ENCODE measurements at regions not wholly inside any gene's neighbourhood (a gene's known extent, or its start where the extent isn't known, plus 50 kb on each side); places are given as distances from the start of the nearest gene placed in this dataset.
"Not testable (repeated sequence)": the region's sequence is repeated elsewhere in the genome, so short reads cannot be mapped to it uniquely, and the experiment has no call there.

DNA sequence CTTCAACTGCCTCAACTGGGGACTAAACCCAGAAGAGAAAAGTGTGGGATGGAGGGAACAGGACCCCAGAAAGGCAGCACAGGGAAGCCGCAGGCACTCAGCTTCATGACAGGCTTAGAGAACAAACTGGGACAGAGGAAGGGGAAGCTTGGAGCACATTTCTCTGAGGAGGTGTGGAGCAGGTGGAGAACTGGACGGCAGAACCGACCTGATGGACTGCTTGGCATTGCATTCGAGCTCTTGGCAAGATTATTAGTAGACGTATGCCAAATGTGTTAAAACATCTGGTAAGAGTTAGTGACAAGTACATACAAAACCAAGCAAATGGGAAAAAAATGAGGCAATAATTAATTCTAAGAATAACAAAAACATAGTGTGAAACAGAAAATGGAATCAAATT is 335.7 kb downstream of the SFMBT2 start:
- no peak for TF ChIP-seq Cebpa-rat (IDR thresholded peaks at IDR 0.05)
- Histone ChIP-seq H3K27ac (no peak overlapping the region), H3K4me1 (peaks cover 15% of the 10 kb centered on the region)

DNA sequence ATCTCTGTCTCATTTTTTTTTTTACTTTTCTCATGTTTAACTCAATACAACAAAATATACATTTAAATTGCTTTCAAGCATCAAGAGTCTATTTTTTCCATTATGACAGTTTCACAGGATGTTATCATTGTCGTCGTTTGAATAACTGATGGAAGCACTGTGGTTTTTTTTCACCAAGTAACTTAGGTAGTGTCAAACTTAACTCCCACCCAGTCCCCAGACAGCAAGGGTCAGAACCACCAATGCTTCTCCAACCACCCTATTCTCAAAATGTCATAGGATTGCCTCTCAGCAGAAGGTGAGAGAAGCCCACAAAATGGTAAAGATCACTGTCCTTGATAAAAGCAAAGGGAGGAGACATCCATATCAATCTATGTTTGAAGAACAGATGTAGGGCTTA is 339.4 kb downstream of the SFMBT2 start:
- Histone ChIP-seq H3K4me1 (peaks cover 15% of the 10 kb centered on the region), H3K9ac (no peak overlapping the region)
- no peak for TF ChIP-seq Cebpa-rat (IDR thresholded peaks at IDR 0.05)

More for the DNA sequence above, 335.7 kb downstream of the SFMBT2 start:
- Histone ChIP-seq H3K4me3 (no peak overlapping the region), H4K20me1 (no peaks in the 10 kb centered on the region), H3K27me3 (no peaks in the 10 kb centered on the region), H3K36me3 (no peaks in the 10 kb centered on the region), H3K4me2 (no peak overlapping the region), H3K9me3 (peaks cover 25% of the 10 kb centered on the region), H3K9ac (no peak overlapping the region)

DNA sequence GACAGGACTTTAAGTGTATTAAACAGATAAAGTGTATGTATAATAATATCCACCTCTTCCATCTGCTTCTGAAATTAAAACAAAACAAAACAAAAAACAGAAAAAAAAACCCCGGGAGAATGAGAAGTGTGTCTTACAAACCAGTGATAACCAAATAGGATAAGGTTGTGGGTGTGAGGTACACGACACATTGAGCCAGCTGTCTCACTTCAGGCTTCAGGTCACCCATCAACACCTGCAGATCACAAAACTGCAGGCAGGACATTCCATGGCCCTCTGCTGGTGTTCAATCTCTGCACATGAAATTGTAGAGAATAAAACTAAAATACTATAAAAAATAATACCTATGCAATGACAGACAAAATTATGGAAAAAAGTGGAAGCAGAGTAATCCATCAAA is 339.9 kb downstream of the SFMBT2 start:
- H3K9me3 ChIP-seq = peaks cover 30% of the 10 kb centered on the region
- no peak overlapping the region for H3K27ac ChIP-seq
- no peak for TF ChIP-seq Cebpa-rat (IDR thresholded peaks at IDR 0.05)

More for the DNA sequence above, 339.4 kb downstream of the SFMBT2 start:
- Histone ChIP-seq H3K9me3 (peaks cover 30% of the 10 kb centered on the region), H3K4me3 (no peak overlapping the region), H3K36me3 (no peaks in the 10 kb centered on the region), H3K27me3 (no peaks in the 10 kb centered on the region), H3K27ac (no peak overlapping the region), H3K4me2 (peak overlapping the region; percentile 33; the same call in 1 of the 2 replicates), H4K20me1 (no peaks in the 10 kb centered on the region)

DNA sequence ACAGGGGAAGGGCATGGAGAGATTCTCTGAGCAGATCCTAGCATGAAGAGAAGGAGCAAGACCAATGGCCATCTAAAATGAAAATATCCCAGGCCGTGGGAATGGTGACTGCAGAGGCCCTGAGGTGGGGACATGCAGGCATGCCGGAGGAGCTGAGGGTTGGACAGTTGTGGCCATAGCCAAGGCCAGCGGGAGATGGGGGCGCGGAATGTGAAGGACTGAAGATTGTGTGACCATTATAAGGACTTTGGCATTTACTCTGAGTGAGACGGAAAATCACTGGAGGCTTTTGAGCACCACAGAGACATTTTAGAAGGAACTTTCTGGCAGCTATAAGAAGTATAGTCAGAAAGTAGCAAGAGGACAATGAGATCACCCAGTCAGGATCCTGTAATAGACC is 341.1 kb downstream of the SFMBT2 start:
- H3K36me3 ChIP-seq = no peaks in the 10 kb centered on the region
- H3K27me3 ChIP-seq = no peaks in the 10 kb centered on the region
- H3K4me1 ChIP-seq = peaks cover 15% of the 10 kb centered on the region
- no peak overlapping the region for H3K9ac ChIP-seq
- TF ChIP-seq Cebpa-rat (IDR thresholded peaks at IDR 0.05) = no peak
- H3K4me2 ChIP-seq = no peak overlapping the region
- no peaks in the 10 kb centered on the region for H4K20me1 ChIP-seq
- peaks cover 32% of the 10 kb centered on the region for H3K9me3 ChIP-seq
- no peak overlapping the region for H3K4me3 ChIP-seq
- no peak overlapping the region for H3K27ac ChIP-seq

More for the DNA sequence above, 339.9 kb downstream of the SFMBT2 start:
- no peaks in the 10 kb centered on the region for H3K36me3 ChIP-seq
- no peak overlapping the region for H3K4me2 ChIP-seq
- no peaks in the 10 kb centered on the region for H3K27me3 ChIP-seq
- H3K4me1 ChIP-seq = peaks cover 15% of the 10 kb centered on the region
- H3K4me3 ChIP-seq = no peak overlapping the region
- no peaks in the 10 kb centered on the region for H4K20me1 ChIP-seq
- no peak overlapping the region for H3K9ac ChIP-seq

DNA sequence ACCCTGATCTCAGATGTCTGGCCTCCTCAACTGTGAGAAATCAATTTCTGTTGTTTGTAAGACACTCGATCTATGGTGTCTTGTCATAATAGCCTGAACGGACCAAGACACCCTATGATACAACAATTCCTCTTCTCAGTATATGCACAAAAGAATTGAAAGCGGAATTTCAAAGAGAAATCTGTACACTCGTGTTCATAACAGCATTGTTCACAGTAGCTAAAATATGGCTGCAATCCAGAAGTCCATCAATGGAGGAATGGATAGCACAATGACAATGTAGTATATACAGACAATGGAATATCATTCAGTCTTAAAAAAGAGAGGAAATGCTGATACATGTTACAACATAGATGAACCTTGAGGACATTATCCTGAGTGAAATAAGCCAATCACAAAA is 354.6 kb downstream of the SFMBT2 start:
- no peaks in the 10 kb centered on the region for H4K20me1 ChIP-seq
- 0 out of 2 replicates have a peak, but pooled peaks cover 2% of the 10 kb centered on the region for H3K9me3 ChIP-seq
- no peak overlapping the region for H3K4me3 ChIP-seq
- TF ChIP-seq Cebpa-rat (IDR thresholded peaks at IDR 0.05) = no peak
- no peak overlapping the region for H3K27ac ChIP-seq
- H3K27me3 ChIP-seq = no peaks in the 10 kb centered on the region
- H3K4me2 ChIP-seq = no peak overlapping the region
- no peaks in the 10 kb centered on the region for H3K36me3 ChIP-seq
- H3K4me1 ChIP-seq = no peaks in the 10 kb centered on the region
- no peak overlapping the region for H3K9ac ChIP-seq

DNA sequence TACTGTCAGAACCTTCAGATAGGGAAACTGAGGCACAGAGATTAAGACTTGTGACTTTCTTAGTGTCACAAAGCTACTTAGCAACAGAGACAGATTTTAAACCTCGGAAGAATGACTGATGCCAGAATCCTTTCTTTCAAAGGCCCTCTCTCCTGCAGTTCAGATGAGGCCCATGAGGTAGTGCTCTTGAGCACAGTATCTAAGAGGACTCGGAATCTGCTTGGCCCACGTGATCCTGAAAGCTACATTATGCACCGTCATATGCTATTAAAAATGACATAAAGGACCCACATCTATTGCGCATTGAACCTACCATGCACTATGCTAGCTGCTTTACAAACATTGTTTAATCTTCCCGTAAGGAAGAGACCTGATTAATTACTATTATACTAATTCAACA is 355.9 kb downstream of the SFMBT2 start:
- Histone ChIP-seq H3K27ac (no peak overlapping the region), H3K4me2 (no peak overlapping the region), H3K9me3 (peaks cover 12% of the 10 kb centered on the region), H3K4me1 (no peaks in the 10 kb centered on the region), H4K20me1 (no peaks in the 10 kb centered on the region), H3K4me3 (no peak overlapping the region), H3K27me3 (no peaks in the 10 kb centered on the region), H3K9ac (no peak overlapping the region), H3K36me3 (peaks cover 3% of the 10 kb centered on the region; the same call in 1 of the 2 replicates)
- TF ChIP-seq Cebpa-rat (IDR thresholded peaks at IDR 0.05) = no peak

DNA sequence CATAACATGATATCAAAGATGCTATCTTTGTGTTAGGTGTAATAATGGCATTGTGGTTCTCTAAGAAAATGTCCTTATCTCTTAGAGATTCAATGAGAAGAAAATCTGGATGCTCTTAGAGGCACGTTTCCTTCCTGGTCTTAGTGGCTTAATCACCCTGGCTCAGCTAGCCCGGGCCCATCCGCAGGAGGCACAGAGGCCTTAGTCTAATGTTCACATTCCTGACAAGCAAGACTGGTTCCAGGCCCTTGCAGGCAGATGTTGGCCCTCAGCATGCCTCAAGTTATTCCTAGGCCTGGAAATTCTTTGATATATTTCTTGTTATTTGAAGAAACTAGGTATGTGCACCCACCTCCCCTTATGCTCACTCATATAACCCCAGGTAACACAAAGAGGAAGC is 357.6 kb downstream of the SFMBT2 start:
- no peak overlapping the region for H3K4me3 ChIP-seq
- no peak overlapping the region for H3K27ac ChIP-seq
- no peaks in the 10 kb centered on the region for H4K20me1 ChIP-seq
- peaks cover 6% of the 10 kb centered on the region; the same call in 1 of the 2 replicates for H3K36me3 ChIP-seq
- no peak overlapping the region for H3K4me2 ChIP-seq
- H3K27me3 ChIP-seq = no peaks in the 10 kb centered on the region
- no peak overlapping the region for H3K9ac ChIP-seq
- peaks cover 29% of the 10 kb centered on the region for H3K9me3 ChIP-seq
- no peaks in the 10 kb centered on the region for H3K4me1 ChIP-seq
- TF ChIP-seq Cebpa-rat (IDR thresholded peaks at IDR 0.05) = no peak

DNA sequence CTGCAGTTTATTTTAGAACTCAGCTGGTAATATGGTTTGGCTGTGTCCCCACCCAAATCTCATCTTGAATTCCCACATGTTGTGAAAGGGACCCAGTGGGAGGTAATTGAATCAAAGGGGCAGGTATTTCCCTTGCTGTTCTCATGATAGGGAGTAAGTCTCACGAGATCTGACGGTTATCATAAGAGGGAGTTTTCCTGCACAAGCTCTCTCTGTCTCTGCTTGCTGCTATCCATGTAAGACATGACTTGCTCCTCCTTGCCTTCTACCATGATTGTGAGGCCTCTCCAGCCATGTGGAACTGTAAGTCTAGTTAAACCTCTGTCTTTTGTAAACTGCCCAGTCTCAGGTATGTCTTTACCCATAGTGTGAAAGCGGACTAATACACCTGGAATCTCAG is 360.8 kb downstream of the SFMBT2 start:
- H3K27me3 ChIP-seq = not testable (repeated sequence)

DNA sequence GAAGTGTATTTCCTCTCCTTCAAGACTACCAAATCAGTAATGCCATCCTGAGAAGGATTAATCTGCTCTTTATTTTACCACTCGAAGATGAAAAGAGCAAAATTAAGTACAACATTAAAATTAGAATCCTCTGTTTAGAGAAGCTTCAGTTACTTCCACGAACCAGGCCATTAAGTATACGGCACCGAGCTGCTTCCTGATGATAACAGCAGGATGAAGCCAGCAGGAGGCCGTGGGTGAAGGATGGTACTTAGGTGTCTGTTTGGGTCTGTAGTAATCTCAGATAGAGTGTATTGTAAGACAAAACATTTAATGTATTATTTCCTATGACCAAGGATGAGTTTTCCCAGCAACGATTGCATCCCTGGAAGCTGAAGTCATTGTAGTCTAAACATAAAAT is 362.8 kb downstream of the SFMBT2 start:
- Histone ChIP-seq H3K4me2 (no peak overlapping the region), H3K27me3 (no peaks in the 10 kb centered on the region), H3K9me3 (peaks cover 41% of the 10 kb centered on the region), H3K4me3 (no peak overlapping the region), H3K4me1 (peaks cover 23% of the 10 kb centered on the region), H3K9ac (no peak overlapping the region), H4K20me1 (no peaks in the 10 kb centered on the region), H3K27ac (no peak overlapping the region), H3K36me3 (peaks cover 9% of the 10 kb centered on the region)
- no peak for TF ChIP-seq Cebpa-rat (IDR thresholded peaks at IDR 0.05)

More for the DNA sequence above, 360.8 kb downstream of the SFMBT2 start:
- not testable (repeated sequence) for H3K4me2 ChIP-seq, H3K9ac ChIP-seq, H3K27ac ChIP-seq, H3K4me3 ChIP-seq, H4K20me1 ChIP-seq, H3K36me3 ChIP-seq
- Histone ChIP-seq H3K9me3 (peaks cover 41% of the 10 kb centered on the region), H3K4me1 (peaks cover 23% of the 10 kb centered on the region)

DNA sequence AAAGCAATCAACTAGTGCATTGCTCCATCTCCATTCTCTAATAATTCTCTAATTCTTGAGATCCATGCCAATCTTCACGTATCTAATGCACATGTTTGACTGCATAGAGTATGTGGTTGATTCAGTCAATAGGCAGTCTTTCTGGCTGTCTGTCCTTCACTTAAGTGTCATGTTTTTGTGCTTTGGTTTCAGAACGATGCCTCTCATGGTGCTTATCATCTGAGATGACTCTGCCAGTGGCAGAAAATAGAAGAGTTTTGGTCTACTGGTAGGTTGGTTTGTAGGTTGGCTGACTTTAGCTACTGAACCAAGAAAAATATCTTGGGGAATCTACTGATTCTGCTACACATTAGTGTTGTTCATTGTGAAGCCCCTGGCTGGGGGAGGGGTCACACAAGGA is 364.2 kb downstream of the SFMBT2 start:
- TF ChIP-seq Cebpa-rat (IDR thresholded peaks at IDR 0.05) = no peak
- no peak overlapping the region for H3K4me3 ChIP-seq
- no peaks in the 10 kb centered on the region for H4K20me1 ChIP-seq
- peak overlapping the region; percentile 22 for H3K27ac ChIP-seq
- H3K4me1 ChIP-seq = peaks cover 23% of the 10 kb centered on the region
- H3K27me3 ChIP-seq = no peaks in the 10 kb centered on the region
- no peak overlapping the region for H3K9ac ChIP-seq
- H3K9me3 ChIP-seq = peaks cover 41% of the 10 kb centered on the region
- H3K4me2 ChIP-seq = peak overlapping the region; percentile 47
- peaks cover 9% of the 10 kb centered on the region for H3K36me3 ChIP-seq

Measured in BLaER1 (cell line).